NCI-H2227 treated with DMSO at 0.1 percent for 48 hours (cell line): ENCODE measurements at regions not wholly inside any gene's neighbourhood (a gene's known extent, or its start where the extent isn't known, plus 50 kb on each side); places are given as distances from the start of the nearest gene placed in this dataset.
"Not testable (repeated sequence)": the region's sequence is repeated elsewhere in the genome, so short reads cannot be mapped to it uniquely, and the experiment has no call there.

Experiments
- DNase-seq: peaks from one replicate; lab custom pipeline; 2025; lab: John Stamatoyannopoulos, UW

GRCh38 chr2:126059379-126059778, 596.6 kb upstream of the GYPC start:
- DNase-seq = no peak

DNA sequence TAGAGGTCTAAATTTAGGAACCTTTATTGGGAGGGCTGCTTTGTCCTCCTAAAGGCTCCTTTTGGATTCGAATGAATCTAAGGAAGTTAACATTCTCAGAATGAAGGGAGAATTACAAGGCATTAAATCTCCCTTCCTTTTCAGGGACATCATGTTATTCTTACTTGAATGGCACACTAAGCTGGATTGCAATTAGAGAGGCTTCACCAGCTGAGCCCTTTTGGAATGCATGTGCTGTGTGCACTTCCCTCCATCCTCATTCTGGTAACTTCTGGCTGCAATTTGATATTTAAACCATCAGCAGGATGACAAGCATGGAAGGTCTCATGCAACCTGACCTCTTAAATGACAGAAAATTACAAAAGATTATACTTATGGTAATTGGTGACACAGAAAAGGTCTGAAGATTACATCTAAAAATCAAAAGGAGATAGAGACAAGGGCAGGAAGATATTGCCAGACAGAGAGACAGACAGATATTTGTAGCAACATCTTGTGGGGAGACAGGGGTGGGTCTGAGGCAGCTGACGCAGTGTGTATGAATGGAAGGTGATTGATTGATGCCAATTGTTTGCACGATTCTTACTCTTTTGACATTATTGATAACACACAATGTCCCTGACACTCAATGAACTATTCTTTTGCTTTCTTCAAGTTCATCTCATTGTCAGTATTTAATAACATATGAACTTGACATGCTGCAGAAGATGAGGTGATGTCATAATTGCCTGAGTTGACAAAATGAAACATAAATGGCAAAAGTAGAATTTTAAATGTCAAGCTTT, 570.8 kb upstream of the GYPC start:
- peak; percentile 94 for DNase-seq

- DNase-seq = no peak
Observed at GRCh38 chr2:126100962-126101361, 555.0 kb upstream of the GYPC start.

DNA sequence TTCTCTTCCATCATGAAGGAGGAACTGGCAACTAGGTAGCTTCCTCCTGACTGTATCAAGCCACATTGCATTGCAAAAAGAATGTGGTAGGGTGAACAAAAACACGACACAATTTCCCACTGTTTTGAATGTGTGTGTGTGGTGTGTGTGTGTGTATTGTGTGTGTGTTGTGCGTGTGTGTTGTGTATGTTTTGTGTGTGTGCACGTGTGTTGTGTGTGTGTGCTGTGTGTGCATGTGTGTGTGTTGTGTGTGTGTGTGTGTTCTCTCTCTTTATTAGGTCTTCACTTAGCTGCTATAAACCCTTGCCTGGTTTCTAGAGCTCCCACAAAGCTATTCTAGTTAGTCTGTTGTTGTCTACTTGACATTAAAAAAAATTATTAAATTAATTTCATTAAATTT, 550.0 kb upstream of the GYPC start:
- DNase-seq = no peak

GRCh38 chr2:126107883-126108282, 548.1 kb upstream of the GYPC start:
- DNase-seq = no peak

DNA sequence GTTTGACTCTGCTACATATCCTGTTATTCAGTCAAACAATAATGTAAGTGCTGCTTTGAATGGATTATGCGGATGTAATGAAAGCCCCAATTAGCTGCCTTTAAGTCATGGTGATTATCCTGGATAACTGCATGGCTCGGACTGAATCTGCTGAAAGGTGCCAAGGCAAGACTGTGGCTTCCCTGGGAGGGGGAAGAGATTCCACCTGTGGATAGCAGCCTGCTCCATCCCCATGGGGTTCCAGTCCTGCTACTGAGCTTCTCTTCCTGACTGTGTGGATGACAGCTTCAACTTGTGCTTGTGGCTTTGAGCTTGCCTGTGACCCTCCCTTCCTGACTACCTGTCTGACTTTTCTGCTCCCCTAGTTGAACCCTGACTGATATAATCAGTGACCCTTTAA, 540.0 kb upstream of the GYPC start:
- no peak for DNase-seq

DNA sequence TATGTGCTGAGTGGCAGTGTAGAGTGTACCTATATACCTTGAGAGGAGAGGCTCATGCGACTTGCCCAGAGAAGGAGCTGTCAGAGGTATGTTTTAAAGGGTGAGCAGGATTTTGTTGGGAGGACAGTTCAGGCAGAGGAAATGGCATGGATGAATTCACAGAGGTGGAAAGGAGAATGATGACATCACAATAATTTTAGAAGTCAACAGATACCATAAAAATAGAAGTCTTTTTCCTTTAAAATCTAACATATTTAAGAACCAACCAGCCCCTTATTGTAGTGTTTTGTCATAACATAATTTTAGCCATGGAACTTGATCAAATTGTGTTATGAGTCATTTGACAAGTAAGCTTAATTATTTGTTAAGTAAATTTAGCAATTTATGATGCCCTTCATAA, 538.1 kb upstream of the GYPC start:
- DNase-seq = no peak

GRCh38 chr2:126145752-126146151, 510.2 kb upstream of the GYPC start:
- no peak for DNase-seq

- DNase-seq = no peak
Observed at GRCh38 chr2:126154256-126154785, 501.6 kb upstream of the GYPC start.

- not testable (repeated sequence) for DNase-seq
Observed at GRCh38 chr2:126160950-126161349, 495.0 kb upstream of the GYPC start.

DNA sequence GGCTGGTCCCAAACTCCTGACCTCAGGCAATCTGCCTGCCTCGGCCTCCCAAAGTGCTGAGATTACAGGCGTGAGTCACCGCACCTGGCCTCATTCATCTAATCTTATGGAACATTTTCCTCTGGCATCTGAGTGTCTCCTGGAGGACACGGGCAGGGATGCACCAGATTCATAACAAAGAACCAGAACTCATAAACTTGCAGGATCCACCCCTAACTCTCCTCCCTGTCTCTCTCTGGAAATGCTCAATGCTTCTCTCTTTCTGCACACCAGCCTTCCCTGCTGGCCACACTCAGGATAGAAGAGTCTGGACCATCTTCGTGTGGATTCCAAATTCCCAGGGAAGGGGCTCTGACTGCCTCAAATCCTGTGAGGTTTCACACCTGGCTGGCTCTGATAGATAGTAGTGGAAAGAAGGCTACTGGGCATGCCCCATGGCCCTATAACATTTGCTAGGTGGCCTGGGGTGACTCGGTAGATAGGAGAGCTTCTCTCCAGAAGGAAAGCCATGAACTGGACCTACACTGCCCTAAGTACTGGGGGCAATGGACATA, 483.2 kb upstream of the GYPC start:
- no peak for DNase-seq

GRCh38 chr2:126175222-126175621, 480.7 kb upstream of the GYPC start:
- DNase-seq = no peak

GRCh38 chr2:126177479-126177878, 478.5 kb upstream of the GYPC start:
- no peak for DNase-seq

- no peak for DNase-seq
Observed at GRCh38 chr2:126187668-126188067, 468.3 kb upstream of the GYPC start.

- no peak for DNase-seq
Observed at GRCh38 chr2:126189527-126189926, 466.4 kb upstream of the GYPC start.

- no peak for DNase-seq
Observed at GRCh38 chr2:126200538-126200937, 455.4 kb upstream of the GYPC start.

DNA sequence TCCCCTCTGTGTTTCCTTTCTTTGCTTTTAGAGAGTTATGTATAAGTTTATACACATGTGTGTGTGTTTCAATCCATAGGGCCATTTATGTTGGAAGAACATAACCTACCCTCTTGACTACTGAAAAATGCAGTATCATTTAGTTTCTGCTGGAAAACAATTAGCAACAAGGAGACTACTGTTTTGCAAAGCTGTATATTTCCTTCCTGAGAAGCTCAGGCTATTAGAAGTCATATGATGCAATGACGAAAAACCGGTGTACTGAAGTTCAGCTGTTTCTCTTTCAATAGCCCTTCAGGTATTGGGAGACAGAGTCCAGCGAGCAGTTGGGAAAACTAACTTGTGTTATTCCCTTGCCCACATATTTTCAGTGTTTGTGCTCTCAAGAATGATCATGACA, 447.7 kb upstream of the GYPC start:
- DNase-seq = no peak

DNA sequence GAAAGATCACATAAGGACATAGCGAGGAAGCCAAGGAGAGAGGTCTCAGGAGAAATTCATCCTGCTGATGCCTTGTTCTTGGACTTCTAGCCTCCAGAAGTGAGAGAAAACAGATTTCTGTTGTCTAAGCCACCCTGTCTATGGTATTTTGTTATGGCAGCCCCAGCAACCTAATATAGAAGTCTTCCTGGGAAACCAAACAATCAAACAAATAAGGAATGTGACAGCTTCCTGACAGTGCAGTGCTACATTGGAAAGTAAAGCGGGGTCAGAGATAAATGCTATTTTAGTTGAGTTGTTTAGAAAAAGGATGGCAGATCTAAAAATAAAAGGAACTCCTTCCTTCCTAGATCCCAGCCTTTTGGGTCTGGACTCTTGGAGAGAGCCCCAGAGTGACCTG, 443.2 kb upstream of the GYPC start:
- no peak for DNase-seq

- DNase-seq = no peak
Observed at GRCh38 chr2:126219081-126219480, 436.9 kb upstream of the GYPC start.

GRCh38 chr2:126220331-126220730, 435.6 kb upstream of the GYPC start:
- DNase-seq = no peak

GRCh38 chr2:126221506-126221905, 434.5 kb upstream of the GYPC start:
- no peak for DNase-seq

DNA sequence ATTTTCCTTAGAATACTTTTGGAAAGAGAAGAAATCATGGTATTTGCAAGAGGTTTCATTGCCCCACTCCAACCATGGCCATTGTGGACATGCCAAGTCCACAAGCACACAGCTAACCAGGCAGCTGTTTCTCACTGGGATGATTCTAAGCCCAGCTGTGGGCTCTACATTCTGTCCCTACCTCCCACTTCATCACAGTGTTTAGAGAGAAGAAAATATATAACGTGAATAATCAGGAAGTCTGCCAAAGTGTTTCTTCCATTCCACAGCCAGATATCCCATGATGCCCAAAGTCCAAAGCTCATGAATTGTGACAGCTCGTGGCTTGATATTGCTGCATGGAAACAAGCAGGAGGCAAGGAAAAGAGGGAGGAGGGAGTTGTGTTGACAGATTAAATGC, 433.7 kb upstream of the GYPC start:
- DNase-seq = no peak

DNA sequence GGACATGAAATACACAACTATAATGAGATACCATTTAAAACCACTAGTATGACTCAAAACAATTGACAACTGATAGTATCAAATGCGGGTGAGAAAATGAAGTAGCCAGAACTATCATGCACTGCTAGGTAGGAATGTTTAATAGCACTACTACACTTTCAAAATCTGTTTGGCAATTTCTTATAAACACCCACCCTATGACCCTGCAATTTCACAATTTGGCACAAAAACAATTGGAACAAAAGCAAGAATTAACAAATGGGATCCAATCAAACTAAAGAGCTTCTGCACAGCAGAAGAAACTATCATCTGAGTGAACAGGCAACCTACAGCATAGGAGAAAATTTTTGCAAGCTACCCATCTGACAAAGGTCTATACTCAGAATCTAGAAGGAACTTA, 431.2 kb upstream of the GYPC start:
- DNase-seq = no peak

- DNase-seq = no peak
Observed at GRCh38 chr2:126227250-126227649, 428.7 kb upstream of the GYPC start.
